GM12878 (cell line): ENCODE measurements at regions not wholly inside any gene's neighbourhood (a gene's known extent, or its start where the extent isn't known, plus 50 kb on each side); places are given as distances from the start of the nearest gene placed in this dataset.

Experiments used
- EP300 ChIP-seq, 2 experiments: fragments of 150-350 bp in 1 of 2; IDR thresholded peaks; 2 replicates each; pipeline ENCODE4 v1.6.1; 2011 to 2012; ENCODE audit warnings: low read depth in 2 of 2, low read length in 2 of 2, borderline replicate concordance in 1 of 2, improper control_type of control experiment in 1 of 2, inconsistent platforms in 1 of 2; ENCODE audit not compliant: control insufficient read depth in 1 of 2
- FOXM1 ChIP-seq: IDR thresholded peaks from 2 replicates; pipeline ENCODE4 v1.6.1; 2012; ENCODE audit warnings: low read depth, mild to moderate bottlenecking, inconsistent platforms, low read length, moderate library complexity
- HDGF ChIP-seq: fragments of 450-650 bp; IDR thresholded peaks from 2 replicates; pipeline ENCODE4 v1.6.1; 2016; ENCODE audit warnings: antibody characterized with exemption
- KAT2A ChIP-seq: conservative IDR thresholded peaks from 2 replicates; pipeline ENCODE4 v1.6.1; 2011; ENCODE audit warnings: low read depth, low read length; ENCODE audit not compliant: control insufficient read depth
- NR2C2 ChIP-seq: IDR thresholded peaks from 2 replicates; pipeline ENCODE4 v1.6.1; 2011; ENCODE audit warnings: borderline replicate concordance, low read depth; ENCODE audit not compliant: control insufficient read depth, insufficient read length
- POLR2AphosphoS5 ChIP-seq: IDR thresholded peaks from 2 replicates; pipeline ENCODE4 v1.6.1; 2011; ENCODE audit warnings: mild to moderate bottlenecking, low read length, inconsistent platforms
- RCOR1 ChIP-seq: conservative IDR thresholded peaks from 2 replicates; pipeline ENCODE4 v1.6.1; 2012; ENCODE audit warnings: low read depth, low read length, improper control_type of control experiment
- SMAD1 ChIP-seq: fragments of 450-650 bp; IDR thresholded peaks from 2 replicates; pipeline ENCODE4 v1.6.1; 2018; ENCODE audit warnings: mild to moderate bottlenecking, low read depth; ENCODE audit not compliant: partially characterized antibody
- SRF ChIP-seq, 2 experiments: IDR thresholded peaks; 2 replicates each; pipeline ENCODE4 v1.6.1; 2011; ENCODE audit warnings: low read depth in 2 of 2, low read length in 2 of 2, mild to moderate bottlenecking in 1 of 2, moderate library complexity in 1 of 2
- STAT3 ChIP-seq: IDR thresholded peaks from 2 replicates; pipeline ENCODE4 v1.6.1; 2011; ENCODE audit warnings: low read depth, low read length, improper control_type of control experiment
- TARDBP ChIP-seq: IDR thresholded peaks from 2 replicates; pipeline ENCODE4 v1.6.1; 2016; ENCODE audit warnings: borderline replicate concordance
- TF ChIP-seq, protein P1 (sequence below), 3 experiments: IDR thresholded peaks in 2 of 3; conservative IDR thresholded peaks in 1 of 3; 2 replicates each; pipeline ENCODE4 v1.5.1; 2011; ENCODE audit warnings: low read depth in 3 of 3, low read length in 3 of 3, mild to moderate bottlenecking in 3 of 3, control low read depth in 2 of 3, moderate library complexity in 2 of 3, inconsistent platforms in 1 of 3, mixed read lengths in 1 of 3; ENCODE audit not compliant: control insufficient read depth in 2 of 3, insufficient read depth in 1 of 3; ENCODE audit errors: extremely low read depth in 1 of 3

DNA sequence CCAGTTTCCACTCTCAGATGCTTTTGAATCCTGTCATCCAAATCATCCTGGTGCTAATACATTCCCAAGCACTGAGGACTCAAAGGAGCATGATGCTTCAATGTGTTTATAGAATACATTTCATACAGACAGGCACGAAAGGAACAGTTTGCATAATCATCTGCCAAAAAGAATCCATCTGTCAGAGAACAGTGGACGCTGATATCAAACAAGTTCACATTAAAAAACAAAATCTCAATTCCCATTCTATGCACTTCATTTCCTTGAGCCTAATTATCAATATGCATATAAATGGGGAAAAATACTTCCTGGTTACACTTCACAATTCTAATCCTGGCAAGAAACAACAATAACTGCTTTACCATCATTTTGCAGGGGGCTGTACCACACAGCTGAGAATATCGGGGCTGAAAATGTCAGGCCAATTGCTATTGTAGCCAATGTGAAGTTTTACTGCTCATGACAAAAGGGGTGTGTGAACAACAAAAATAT is 125.5 kb upstream of the FAM174A start:
- TF ChIP-seq EP300 (IDR thresholded peaks at IDR 0.05; ENCODE audit: borderline replicate concordance in 1 of 2, control insufficient read depth in 1 of 2, low read depth in 2 of 2, low read length in 2 of 2) (no peak), SRF (IDR thresholded peaks at IDR 0.05; ENCODE audit: low read depth in 2 of 2, low read length in 2 of 2) (no peak), KAT2A (no peak), SMAD1 (no peak), TARDBP (no peak), NR2C2 (no peak), STAT3 (no peak), POLR2AphosphoS5 (no peak), HDGF (no peak), RCOR1 (no peak), FOXM1 (no peak)
- TF ChIP-seq, protein P1, sequence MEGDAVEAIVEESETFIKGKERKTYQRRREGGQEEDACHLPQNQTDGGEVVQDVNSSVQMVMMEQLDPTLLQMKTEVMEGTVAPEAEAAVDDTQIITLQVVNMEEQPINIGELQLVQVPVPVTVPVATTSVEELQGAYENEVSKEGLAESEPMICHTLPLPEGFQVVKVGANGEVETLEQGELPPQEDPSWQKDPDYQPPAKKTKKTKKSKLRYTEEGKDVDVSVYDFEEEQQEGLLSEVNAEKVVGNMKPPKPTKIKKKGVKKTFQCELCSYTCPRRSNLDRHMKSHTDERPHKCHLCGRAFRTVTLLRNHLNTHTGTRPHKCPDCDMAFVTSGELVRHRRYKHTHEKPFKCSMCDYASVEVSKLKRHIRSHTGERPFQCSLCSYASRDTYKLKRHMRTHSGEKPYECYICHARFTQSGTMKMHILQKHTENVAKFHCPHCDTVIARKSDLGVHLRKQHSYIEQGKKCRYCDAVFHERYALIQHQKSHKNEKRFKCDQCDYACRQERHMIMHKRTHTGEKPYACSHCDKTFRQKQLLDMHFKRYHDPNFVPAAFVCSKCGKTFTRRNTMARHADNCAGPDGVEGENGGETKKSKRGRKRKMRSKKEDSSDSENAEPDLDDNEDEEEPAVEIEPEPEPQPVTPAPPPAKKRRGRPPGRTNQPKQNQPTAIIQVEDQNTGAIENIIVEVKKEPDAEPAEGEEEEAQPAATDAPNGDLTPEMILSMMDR (IDR thresholded peaks at IDR 0.05 in 2 of 3, conservative IDR thresholded peaks at IDR 0.05 in 1 of 3; ENCODE audit: control insufficient read depth in 2 of 3, extremely low read depth in 1 of 3, insufficient read depth in 1 of 3, low read depth in 3 of 3, low read length in 3 of 3) = no peak
